ES-I3 (cell line): ENCODE measurements at regions not wholly inside any gene's neighbourhood (a gene's known extent, or its start where the extent isn't known, plus 50 kb on each side); places are given as distances from the start of the nearest gene placed in this dataset.

Experiments used
- H3K36me3 ChIP-seq: 2 replicates; pipeline ENCODE4 v1.6.1; 2013; ENCODE audit warnings: mild to moderate bottlenecking, low read length, control low read depth, moderate library complexity; ENCODE audit not compliant: insufficient read depth
- H3K4me1 ChIP-seq: 2 replicates; pipeline ENCODE4 v1.6.1; 2013; ENCODE audit warnings: mild to moderate bottlenecking, control low read depth, low read length; ENCODE audit not compliant: insufficient read depth
- H3K9ac ChIP-seq: 2 replicates; pipeline ENCODE4 v1.6.1; 2013; ENCODE audit warnings: low read depth, mild to moderate bottlenecking, low read length, moderate library complexity
- H3K9me3 ChIP-seq: 2 replicates; pipeline ENCODE4 v1.6.1; 2013; ENCODE audit warnings: mild to moderate bottlenecking, low read length, moderate library complexity; ENCODE audit not compliant: control insufficient read depth, insufficient read depth

DNA sequence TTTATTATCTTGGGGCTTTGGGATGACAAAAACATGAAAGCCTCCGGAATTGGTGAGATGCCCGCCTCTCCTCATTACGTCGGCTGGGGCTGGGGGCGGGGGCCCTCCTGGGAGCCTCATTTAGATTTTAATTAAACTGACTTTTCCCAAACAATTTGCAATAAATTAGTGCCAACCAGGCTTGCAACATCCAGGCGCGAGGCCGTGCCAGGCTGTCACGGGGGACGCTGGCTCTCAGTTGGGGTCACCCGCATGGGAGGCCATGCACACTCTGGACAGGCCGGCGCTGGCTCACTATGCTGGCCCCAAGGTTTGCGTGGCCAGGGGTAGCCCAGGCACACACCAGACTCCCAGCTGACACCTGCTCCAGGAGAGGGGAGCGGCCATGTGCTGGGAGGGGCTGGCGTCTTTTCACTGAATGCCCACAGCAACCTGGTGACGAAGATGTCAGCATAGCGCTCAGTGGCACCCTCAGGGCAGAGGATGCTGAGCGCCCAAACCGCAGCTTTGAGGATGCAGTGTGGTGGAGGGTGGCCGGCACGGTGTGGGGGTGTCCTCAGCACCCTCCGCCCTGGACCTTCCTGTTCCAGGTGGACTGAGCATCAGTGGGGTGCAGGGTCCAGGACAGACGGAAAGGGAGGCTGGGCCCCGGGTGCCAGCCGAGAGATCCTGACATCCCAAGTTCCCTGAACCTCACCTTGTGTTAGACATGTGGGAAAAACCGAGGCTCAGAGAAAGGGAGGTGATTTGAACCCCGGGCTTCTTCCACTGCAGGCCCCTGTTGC lies 190.8 kb upstream of the C14orf180 start:
- Histone ChIP-seq H3K9ac (no peak overlapping the region), H3K4me1 (no peaks in the 10 kb centered on the region), H3K9me3 (no peaks in the 10 kb centered on the region), H3K36me3 (no peaks in the 10 kb centered on the region)

DNA sequence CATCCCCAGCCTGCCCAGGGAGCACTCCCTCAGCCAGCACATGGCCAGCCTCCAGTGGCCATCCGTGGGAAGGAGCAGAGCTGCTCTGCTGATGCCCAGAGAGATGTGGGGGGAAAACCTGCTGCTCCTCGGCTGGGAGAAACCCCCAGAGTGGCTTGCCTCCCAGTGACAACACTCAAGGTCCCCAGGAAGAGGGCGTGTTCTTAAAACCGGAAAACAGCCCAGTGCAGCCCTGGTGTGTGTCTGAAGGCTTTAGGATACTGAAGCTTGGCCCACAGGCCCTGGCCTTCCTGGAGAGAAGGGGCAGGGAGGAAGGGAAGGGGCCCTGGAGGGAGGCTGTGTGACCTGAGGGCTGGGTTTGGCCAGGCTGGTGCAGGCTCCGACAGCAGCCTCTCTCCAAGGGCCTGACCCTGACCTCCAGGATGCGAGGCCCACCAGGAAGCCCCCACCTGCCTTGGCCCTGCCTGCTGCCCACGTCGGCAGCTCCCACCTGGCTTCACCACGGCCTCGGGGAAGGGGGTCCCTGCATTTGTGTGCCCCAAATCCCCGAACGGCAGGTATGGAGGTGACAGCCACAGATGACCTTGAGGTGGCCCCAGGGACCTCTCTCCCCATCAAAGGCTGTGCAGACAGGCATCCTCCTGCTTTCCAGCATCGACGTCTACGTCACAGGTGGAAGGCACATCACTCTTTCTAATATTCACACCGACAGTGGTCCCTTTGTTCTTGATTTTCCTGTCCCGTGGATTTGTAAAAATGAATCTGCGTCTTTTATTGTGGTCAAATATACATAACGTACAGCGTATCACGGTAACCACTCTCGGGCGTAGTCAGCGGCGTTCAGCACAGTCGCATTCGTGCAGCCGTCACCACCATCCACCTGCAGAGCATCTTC lies 190.0 kb upstream of the C14orf180 start:
- no peaks in the 10 kb centered on the region for H3K4me1 ChIP-seq
- no peak overlapping the region for H3K9ac ChIP-seq
- H3K9me3 ChIP-seq, result no peaks in the 10 kb centered on the region
- no peaks in the 10 kb centered on the region for H3K36me3 ChIP-seq

DNA sequence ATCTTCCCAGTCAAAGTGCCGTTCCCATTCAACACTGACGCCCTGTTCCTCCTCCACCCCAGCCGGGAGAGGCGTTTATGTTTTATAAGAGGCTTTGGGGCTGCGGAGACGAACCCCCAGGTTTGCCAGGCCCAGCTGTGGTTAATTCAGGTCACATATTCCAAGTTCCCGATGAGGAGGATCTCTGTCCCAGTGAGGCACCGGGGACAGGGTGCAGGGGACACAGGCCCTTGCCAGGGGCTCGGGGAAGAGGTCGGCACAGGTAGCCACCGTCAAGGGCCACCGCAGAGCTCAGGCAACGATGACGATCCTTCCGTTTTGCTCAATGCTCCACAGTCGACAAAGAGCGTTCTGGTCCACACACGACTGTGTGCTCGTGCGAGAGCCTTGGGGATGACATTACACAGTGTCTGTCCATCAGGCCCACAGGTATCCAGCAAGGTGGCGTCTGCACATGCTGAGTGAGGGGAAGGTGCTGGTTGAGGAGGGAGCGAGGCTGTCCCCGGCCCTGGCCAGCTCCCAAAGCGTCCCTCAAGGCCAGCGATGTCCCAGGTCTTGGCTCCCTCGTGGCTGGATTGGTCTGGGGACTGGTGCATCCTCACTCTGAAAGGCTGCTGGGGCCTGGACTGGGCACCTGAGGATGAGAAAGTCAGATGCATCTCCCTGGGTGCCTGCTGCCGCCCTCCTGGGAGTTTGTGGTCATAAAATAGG lies 189.2 kb upstream of the C14orf180 start:
- no peaks in the 10 kb centered on the region for H3K36me3 ChIP-seq
- H3K9me3 ChIP-seq, result no peaks in the 10 kb centered on the region
- no peaks in the 10 kb centered on the region for H3K4me1 ChIP-seq
- H3K9ac ChIP-seq, result no peak overlapping the region

DNA sequence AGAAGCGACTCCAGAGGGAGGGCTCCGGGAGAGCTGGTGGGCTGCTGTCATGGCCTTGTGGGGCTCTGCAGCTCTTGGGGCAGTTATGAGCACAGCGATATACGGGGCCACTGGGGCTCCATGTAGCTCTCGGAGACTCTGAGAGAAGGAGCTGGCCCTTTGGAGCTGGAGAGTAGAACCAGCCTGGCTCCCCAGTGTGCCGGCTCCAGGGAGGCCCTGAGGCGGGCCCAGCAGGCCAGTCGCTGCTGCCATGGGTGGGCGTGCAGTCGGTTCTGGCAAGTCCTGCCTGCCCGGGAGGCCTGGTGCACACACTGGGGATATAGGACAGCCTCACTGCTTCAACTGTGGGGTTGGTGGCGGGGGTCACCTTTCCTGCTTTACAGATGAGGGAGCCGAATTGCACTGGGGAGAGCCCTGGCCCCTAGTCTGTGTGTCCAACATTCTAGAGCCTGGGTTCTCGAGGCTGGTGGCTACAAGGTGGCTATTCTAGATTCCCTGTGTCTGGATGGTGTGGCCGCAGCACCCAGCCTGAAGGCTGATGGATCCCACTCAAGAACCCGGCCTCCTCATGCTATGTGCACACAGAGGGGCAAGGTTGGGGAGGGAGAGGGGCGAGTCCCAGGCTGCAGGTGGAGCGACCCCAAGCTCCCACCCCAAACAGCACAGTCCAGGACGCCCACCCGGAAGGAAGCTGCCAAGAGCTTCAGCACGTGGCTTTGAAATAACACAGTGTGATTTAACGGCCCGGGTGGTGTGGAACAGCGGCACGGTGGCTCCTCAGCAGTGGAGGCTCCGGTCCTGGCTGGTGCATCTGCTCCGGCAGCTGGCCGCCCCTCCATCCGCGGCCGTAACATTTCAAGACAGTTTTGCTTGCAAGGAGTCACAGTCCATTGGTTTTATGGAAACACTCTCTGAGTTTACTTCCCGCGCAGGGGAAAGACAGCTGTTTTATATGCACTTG lies 188.3 kb upstream of the C14orf180 start:
- H3K36me3 ChIP-seq, result no peaks in the 10 kb centered on the region
- no peak overlapping the region for H3K9ac ChIP-seq
- H3K9me3 ChIP-seq, result no peaks in the 10 kb centered on the region
- no peaks in the 10 kb centered on the region for H3K4me1 ChIP-seq

DNA sequence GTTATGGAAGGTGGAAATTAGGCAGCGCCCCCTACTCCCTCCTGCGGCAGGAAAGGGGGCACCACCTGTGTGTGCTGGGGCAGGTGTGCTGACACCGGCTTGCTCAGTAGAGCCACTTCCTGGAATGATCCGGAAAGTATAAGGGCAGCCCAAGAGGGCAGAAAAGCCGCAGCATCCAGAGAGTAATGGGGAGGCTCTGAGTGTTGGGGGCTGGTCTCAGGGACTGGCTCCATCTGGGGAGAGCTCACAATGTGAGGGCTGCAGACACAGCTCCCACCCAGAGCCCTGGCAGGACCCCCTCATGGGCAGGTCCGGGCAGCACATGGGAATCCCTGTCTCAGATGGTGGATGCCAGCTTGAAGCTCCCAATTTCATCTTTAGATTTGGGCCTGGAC lies 187.6 kb upstream of the C14orf180 start:
- H3K9me3 ChIP-seq, result no peaks in the 10 kb centered on the region
- H3K9ac ChIP-seq, result no peak overlapping the region
- no peaks in the 10 kb centered on the region for H3K4me1 ChIP-seq
- H3K36me3 ChIP-seq, result no peaks in the 10 kb centered on the region

DNA sequence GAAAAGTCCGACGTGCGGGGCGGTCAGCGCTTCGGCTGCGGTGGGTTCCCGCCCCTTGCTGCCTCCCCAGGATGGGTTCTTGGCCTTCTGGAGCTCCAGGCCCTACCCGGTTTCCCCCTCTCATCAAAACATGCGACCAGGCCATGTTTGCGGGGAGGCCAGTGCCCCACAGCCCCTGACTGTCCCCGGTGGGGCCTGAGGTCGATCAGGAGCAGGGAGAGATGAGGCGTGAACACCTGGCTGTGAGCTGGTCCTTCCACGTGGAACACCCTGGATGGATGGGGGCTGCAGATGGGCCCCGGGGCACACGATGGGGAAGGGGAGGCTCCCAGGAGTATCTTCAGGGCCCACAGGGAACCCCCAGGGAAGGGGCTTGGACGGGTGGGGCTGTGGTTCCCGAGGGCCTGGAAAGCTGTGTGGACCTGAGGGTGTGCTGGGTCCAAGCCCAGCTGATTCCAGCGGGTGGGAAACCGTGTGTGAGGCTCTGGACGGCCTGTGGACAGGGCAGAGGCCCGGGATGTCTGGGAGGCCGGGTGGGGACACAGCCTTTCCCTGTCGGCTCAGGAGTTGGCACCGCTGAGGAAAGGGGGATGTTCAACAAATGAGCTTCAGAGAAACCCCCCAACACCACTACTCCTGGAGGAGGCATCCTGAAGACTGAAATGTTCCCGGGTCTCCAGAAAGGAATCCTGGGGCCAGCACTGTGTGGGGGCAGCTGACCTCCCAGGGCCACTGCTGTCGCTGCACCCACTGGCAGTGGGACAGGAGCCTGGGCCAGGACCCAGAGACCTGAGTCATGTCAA lies 187.0 kb upstream of the C14orf180 start:
- Histone ChIP-seq H3K9ac (no peak overlapping the region), H3K36me3 (no peaks in the 10 kb centered on the region), H3K9me3 (peaks cover 3% of the 10 kb centered on the region; the same call in 1 of the 2 replicates), H3K4me1 (no peaks in the 10 kb centered on the region)

DNA sequence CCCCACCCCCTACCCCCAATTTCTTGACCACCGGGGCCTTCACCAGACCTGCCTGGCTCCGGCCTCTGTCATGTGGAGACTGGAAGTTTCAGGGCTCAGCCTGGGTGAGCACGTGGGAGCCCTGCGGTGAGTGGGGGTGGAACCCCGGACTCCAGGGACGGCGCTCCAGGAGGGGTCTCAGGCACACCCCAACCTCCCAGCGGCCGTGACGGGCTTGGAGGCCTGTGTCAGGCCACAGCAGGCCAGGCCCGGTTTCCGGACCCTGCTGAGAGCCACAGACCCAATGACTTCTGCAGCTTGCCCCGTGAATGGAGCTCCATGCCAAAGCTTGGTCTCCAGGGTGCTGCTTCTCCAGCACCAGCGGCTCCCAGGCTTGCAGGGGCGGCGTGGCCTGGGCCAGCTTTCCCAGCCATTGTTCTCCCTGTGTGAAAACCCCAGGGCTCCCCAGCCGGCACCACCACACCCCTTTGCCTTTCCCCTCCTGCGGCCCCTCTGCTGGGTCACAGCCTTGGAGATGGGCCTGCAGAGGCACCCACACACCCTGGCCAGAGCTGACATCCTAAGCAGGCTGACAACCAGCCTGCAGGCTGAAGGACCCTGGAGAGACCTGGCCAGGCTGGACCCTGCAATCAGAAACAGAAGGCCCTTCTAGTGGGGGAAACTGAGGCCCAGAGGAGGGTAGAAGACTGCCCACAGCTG lies 186.2 kb upstream of the C14orf180 start:
- no peak overlapping the region for H3K9ac ChIP-seq
- no peaks in the 10 kb centered on the region for H3K4me1 ChIP-seq
- no peaks in the 10 kb centered on the region for H3K36me3 ChIP-seq
- H3K9me3 ChIP-seq, result peaks cover 3% of the 10 kb centered on the region; the same call in 1 of the 2 replicates

DNA sequence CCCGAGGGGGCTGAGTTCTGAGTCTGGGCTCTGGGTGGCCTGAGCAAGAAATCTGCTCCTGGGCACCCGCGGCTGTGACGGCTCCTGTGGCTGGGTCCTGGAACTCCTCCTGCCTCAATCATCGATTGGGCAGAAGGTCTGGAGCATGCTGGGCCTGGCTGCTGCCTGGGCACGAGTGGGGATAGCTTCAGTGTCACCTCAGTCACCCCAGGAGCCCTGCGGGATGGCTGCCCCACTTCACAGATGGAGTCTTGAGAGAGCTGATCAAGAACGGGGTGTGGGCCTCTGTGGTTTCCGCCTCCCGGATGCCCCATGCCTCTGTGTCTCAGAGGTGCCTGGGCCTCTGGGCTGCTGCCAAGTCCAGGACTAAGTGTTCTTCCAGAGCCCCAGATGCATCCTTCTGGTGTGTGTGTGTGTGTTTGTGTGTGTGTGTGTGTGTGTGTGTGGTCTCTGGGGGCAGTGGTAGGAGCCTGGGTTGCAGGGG lies 185.6 kb upstream of the C14orf180 start:
- no peaks in the 10 kb centered on the region for H3K4me1 ChIP-seq
- H3K9ac ChIP-seq, result no peak overlapping the region
- no peaks in the 10 kb centered on the region for H3K36me3 ChIP-seq
- H3K9me3 ChIP-seq, result peaks cover 3% of the 10 kb centered on the region; the same call in 1 of the 2 replicates

DNA sequence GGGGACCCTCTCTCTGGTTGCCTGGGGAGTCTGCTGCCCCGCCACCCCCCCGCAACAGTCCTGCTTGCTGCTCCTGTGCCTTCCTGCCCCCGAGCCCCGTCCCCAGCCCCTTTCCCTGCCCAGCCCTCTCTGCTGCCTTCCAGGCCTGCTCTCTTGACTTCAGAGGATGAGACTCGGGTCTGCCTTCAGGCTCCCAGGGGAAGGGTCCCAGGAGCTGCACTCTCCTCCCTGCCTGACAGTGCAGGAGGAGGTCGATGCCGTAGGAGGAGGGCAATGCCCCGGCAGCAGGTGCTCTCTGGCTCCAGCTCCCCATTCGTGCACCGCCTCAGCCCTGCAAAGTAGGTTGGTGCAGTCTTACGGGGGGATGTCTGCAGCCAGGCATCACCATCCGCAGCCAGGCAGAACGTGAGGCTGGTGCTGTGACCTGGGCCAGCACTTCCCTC lies 185.1 kb upstream of the C14orf180 start:
- no peaks in the 10 kb centered on the region for H3K4me1 ChIP-seq
- no peaks in the 10 kb centered on the region for H3K36me3 ChIP-seq
- no peak overlapping the region for H3K9ac ChIP-seq
- H3K9me3 ChIP-seq, result peaks cover 3% of the 10 kb centered on the region; the same call in 1 of the 2 replicates

DNA sequence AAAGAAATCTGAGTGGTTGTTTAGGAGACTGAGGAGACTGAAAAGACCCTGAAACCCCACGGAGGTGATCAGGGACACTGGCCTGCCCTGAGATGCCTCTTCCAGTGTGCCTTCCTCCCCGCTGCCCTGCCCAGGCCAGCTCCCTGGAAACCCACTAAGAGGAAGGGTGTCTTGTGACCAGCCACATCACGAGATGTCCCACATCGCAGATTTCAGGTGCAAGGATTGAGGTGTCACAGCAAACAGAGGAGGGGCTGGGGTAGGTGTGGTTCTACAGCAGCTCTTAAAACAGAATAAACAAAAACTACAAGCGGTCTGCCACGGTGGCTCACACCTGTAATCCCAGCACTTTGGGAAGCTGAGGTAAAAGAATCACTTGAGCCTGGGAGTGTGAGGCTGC lies 184.3 kb upstream of the C14orf180 start:
- Histone ChIP-seq H3K4me1 (no peaks in the 10 kb centered on the region), H3K9me3 (peaks cover 3% of the 10 kb centered on the region), H3K36me3 (no peaks in the 10 kb centered on the region), H3K9ac (no peak overlapping the region)

DNA sequence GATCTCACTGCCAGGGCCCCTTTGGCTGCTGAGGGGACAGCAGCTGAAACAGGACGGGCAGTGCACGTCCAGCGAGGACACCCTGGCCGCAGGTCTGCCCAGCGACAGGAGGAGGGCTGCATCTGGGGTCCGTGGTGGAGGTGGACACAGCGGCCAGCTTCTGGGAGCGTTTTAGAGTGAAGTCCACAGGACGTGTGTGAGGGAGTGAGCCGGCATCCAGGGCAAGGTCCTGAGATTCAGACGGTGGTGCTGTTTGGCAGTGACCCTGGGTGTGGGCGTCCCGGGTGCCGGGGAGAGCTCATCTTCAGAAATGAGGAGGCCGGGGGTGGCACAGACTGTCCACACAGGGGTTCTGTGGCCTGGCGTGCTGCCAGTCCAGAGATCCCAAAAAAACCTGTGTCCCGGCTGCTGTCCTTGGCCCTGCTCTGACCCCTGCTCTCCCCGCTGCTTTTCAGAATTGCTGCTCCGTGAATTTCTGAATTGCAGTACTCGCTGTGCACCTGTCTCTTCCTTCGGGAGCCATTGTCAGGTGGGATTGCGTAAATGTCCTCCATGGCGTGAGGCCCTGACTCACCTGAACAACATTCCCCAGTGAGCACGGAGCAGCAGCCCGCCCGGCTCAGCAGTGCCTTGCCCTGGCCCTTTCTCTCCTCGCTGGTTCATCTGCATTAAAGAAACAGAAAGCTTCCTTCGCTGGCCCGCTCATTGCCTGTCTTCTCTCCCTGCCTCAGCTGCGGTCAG lies 183.5 kb upstream of the C14orf180 start:
- peaks cover 3% of the 10 kb centered on the region for H3K9me3 ChIP-seq
- H3K4me1 ChIP-seq, result no peaks in the 10 kb centered on the region
- no peaks in the 10 kb centered on the region for H3K36me3 ChIP-seq
- no peak overlapping the region for H3K9ac ChIP-seq
